ENCODE measurements at regions not wholly inside any gene's neighbourhood (a gene's known extent, or its start where the extent isn't known, plus 50 kb on each side); places are given as distances from the start of the nearest gene placed in this dataset.

DNA sequence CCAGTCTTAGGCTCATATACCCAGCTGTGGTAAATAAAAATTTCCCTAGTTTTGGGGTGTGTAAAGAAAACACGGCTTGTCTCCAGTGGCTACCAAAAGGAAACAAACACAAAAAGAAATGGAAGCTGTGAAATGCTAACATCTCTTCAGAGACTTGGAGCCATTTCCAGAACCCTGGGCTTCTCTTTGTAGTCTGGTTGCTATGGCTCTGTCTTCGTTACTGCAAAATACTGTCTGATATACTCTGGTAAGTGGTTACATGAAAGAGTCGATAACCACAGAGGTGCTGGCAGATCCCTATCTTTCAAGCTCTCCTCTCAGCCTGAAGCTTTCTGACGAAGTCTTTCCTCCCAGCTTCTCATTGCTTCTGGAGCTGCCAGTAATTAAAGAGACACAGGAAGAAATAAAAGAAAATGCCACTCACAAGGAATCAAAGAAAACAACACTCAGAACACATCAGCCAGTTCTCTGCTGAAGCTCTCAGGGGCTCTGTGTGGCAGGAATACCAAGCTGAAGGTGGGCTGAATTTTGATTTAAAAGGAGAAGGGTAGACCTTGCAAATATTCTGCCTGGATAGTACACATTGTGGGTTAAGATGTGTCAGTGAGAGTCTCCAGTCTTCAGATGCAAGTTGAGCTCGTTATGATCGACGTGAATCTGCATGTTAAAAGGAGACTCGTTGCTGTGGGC is 107.6 kb upstream of the FAM9C start:
- TF ChIP-seq, protein P1, sequence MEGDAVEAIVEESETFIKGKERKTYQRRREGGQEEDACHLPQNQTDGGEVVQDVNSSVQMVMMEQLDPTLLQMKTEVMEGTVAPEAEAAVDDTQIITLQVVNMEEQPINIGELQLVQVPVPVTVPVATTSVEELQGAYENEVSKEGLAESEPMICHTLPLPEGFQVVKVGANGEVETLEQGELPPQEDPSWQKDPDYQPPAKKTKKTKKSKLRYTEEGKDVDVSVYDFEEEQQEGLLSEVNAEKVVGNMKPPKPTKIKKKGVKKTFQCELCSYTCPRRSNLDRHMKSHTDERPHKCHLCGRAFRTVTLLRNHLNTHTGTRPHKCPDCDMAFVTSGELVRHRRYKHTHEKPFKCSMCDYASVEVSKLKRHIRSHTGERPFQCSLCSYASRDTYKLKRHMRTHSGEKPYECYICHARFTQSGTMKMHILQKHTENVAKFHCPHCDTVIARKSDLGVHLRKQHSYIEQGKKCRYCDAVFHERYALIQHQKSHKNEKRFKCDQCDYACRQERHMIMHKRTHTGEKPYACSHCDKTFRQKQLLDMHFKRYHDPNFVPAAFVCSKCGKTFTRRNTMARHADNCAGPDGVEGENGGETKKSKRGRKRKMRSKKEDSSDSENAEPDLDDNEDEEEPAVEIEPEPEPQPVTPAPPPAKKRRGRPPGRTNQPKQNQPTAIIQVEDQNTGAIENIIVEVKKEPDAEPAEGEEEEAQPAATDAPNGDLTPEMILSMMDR (IDR thresholded peaks at IDR 0.05) = no peak
- no peak for TF ChIP-seq EP300 (IDR thresholded peaks at IDR 0.05)

Data from gastroesophageal sphincter (tissue), 3 donors.